ENCODE measurements at regions not wholly inside any gene's neighbourhood (a gene's known extent, or its start where the extent isn't known, plus 50 kb on each side); places are given as distances from the start of the nearest gene placed in this dataset.

DNA sequence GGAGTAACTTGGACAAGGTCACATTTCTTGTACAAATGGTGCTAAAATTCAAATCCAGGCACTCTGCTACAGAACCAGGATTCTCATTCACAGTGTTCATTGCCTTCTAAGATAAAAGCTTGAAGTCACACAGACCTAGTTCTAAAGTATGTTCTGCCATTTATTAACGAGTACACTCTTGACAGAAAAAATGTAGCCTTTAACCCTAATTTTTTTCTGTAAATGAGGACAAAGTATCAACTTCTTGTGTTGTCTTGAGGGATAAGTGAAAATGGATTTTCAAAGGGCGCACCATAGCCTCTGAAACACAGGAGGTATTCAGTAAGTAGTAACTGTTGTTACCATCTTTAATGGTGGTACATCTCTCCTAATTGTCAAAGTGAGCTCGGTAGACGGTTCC is 379.8 kb upstream of the FLRT2 start:
- no peaks in the 10 kb centered on the region for H3K9me3 ChIP-seq
- no peaks in the 10 kb centered on the region for H3K4me1 ChIP-seq (replicated peaks)
- no peaks in the 10 kb centered on the region for H3K27me3 ChIP-seq (replicated peaks; ENCODE audit: insufficient read depth)
- no peak overlapping the region for H3K27ac ChIP-seq
- intact Hi-C loops (cut with DNase I), result no loop called here
- DNase-seq (ENCODE audit: low spot score), result no peak
- TF ChIP-seq POLR2AphosphoS5 (IDR thresholded peaks at IDR 0.05) (no peak), CTCF (IDR thresholded peaks at IDR 0.05) (no peak), POLR2A (IDR thresholded peaks at IDR 0.05) (no peak)
- H3K36me3 ChIP-seq, result no peaks in the 10 kb centered on the region
- no peak overlapping the region for H3K4me3 ChIP-seq
- WGBS, result 51% methylated on average over 4 of the region's 4 CpGs

DNA sequence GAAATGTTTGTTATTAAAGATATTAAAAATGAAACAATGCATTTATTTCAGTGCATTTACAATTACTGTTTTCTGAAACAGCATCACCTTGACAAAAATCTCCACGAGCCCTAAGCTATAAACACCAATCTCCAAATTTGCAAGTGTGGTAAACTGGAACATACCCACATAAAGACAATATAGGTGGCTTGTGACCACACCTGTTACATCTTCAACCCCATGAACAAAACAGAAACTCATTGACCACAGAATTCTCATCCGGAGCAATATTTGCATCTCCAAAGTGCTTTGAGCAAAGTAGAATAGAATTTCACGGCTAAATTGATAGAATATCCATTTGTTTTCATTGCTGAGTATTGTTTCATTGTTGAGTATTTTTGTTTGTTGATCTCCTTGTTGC is 375.2 kb upstream of the FLRT2 start:
- no peak overlapping the region for H3K27ac ChIP-seq
- no peak for DNase-seq (ENCODE audit: low spot score)
- H3K4me3 ChIP-seq, result no peak overlapping the region
- H3K4me1 ChIP-seq (replicated peaks), result no peaks in the 10 kb centered on the region
- no peaks in the 10 kb centered on the region for H3K27me3 ChIP-seq (replicated peaks; ENCODE audit: insufficient read depth)
- 92% methylated on average over 3 of the region's 3 CpGs for WGBS
- no peaks in the 10 kb centered on the region for H3K9me3 ChIP-seq
- intact Hi-C loops (cut with DNase I), result no loop called here
- no peaks in the 10 kb centered on the region for H3K36me3 ChIP-seq
- TF ChIP-seq POLR2A (IDR thresholded peaks at IDR 0.05) (no peak), CTCF (IDR thresholded peaks at IDR 0.05) (no peak), POLR2AphosphoS5 (IDR thresholded peaks at IDR 0.05) (no peak)

- intact Hi-C loops (cut with DNase I), result no loop called here
- no peak for DNase-seq (ENCODE audit: low spot score)
- H3K4me1 ChIP-seq (replicated peaks), result no peaks in the 10 kb centered on the region
- H3K27ac ChIP-seq, result no peak overlapping the region
- no peaks in the 10 kb centered on the region for H3K36me3 ChIP-seq
- TF ChIP-seq CTCF (IDR thresholded peaks at IDR 0.05), result no peak
- no peak for TF ChIP-seq POLR2AphosphoS5 (IDR thresholded peaks at IDR 0.05)
- TF ChIP-seq POLR2A (IDR thresholded peaks at IDR 0.05), result no peak
- H3K9me3 ChIP-seq, result no peaks in the 10 kb centered on the region
- H3K4me3 ChIP-seq, result no peak overlapping the region
- no peaks in the 10 kb centered on the region for H3K27me3 ChIP-seq (replicated peaks; ENCODE audit: insufficient read depth)
Observed at GRCh38 chr14:85156319-85156718, 373.6 kb upstream of the FLRT2 start.

DNA sequence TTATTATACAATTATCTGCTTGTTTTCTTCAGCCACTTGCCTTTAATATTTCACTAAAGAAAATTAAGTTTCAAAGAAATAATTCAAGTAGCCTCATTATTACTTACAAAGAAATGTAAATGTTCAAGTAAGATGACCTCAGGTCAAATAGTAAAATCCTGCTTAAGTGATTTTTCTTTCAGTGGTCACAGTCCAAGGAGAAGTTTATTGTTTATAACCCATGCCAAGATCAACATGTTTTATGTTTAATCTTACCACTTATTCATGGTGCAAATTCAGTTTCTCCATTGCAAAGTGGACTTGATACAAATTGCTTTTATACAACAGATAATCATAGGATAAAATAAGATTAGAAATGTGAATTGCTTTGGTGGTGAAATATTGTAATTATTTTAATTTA is 370.2 kb upstream of the FLRT2 start:
- intact Hi-C loops (cut with DNase I), result no loop called here
- Histone ChIP-seq H3K4me1 (replicated peaks) (no peaks in the 10 kb centered on the region), H3K27ac (no peak overlapping the region), H3K9me3 (no peaks in the 10 kb centered on the region), H3K4me3 (no peak overlapping the region), H3K27me3 (replicated peaks; ENCODE audit: insufficient read depth) (no peaks in the 10 kb centered on the region), H3K36me3 (no peaks in the 10 kb centered on the region)
- DNase-seq (ENCODE audit: low spot score), result no peak
- TF ChIP-seq POLR2AphosphoS5 (IDR thresholded peaks at IDR 0.05) (no peak), POLR2A (IDR thresholded peaks at IDR 0.05) (no peak), CTCF (IDR thresholded peaks at IDR 0.05) (no peak)

- Histone ChIP-seq H3K36me3 (no peaks in the 10 kb centered on the region), H3K4me1 (replicated peaks) (no peaks in the 10 kb centered on the region), H3K4me3 (no peak overlapping the region), H3K27ac (no peak overlapping the region), H3K9me3 (no peaks in the 10 kb centered on the region), H3K27me3 (replicated peaks; ENCODE audit: insufficient read depth) (no peaks in the 10 kb centered on the region)
- TF ChIP-seq CTCF (IDR thresholded peaks at IDR 0.05) (no peak), POLR2AphosphoS5 (IDR thresholded peaks at IDR 0.05) (no peak), POLR2A (IDR thresholded peaks at IDR 0.05) (no peak)
- intact Hi-C loops (cut with DNase I), result no loop called here
- 29% methylated on average over 3 of the region's 3 CpGs for WGBS
- DNase-seq (ENCODE audit: low spot score), result no peak
Observed at GRCh38 chr14:85165094-85165493, 364.9 kb upstream of the FLRT2 start.

Measured in prostate gland (tissue), 2 donors.